NB4 (cell line): ENCODE measurements at regions not wholly inside any gene's neighbourhood (a gene's known extent, or its start where the extent isn't known, plus 50 kb on each side); places are given as distances from the start of the nearest gene placed in this dataset.

Experiments used
- DNase-seq: peaks from one replicate; pipeline ENCODE4 v3.0.0; 2010; ENCODE audit warnings: low read depth
- H3K4me3 ChIP-seq: one replicate; pipeline ENCODE4 v1.5.1; 2011; ENCODE audit warnings: mild to moderate bottlenecking, low read depth, low read length, moderate library complexity
- MYC ChIP-seq: IDR thresholded peaks from 2 replicates; pipeline ENCODE4 v1.6.1; 2011; ENCODE audit warnings: low read depth, low read length
- POLR2A ChIP-seq: IDR thresholded peaks from 2 replicates; pipeline ENCODE4 v1.6.1; 2011; ENCODE audit warnings: mild to moderate bottlenecking; ENCODE audit not compliant: insufficient read length; ENCODE audit errors: extremely low read depth
- TF ChIP-seq, protein P1 (sequence below): IDR thresholded peaks from 2 replicates; pipeline ENCODE4 v1.6.1; 2011; ENCODE audit warnings: low read depth, low read length
- TF ChIP-seq, protein P2 (sequence below): IDR thresholded peaks from one replicate; pipeline ENCODE4 v1.5.1; 2012; ENCODE audit warnings: low read depth, low read length

DNA sequence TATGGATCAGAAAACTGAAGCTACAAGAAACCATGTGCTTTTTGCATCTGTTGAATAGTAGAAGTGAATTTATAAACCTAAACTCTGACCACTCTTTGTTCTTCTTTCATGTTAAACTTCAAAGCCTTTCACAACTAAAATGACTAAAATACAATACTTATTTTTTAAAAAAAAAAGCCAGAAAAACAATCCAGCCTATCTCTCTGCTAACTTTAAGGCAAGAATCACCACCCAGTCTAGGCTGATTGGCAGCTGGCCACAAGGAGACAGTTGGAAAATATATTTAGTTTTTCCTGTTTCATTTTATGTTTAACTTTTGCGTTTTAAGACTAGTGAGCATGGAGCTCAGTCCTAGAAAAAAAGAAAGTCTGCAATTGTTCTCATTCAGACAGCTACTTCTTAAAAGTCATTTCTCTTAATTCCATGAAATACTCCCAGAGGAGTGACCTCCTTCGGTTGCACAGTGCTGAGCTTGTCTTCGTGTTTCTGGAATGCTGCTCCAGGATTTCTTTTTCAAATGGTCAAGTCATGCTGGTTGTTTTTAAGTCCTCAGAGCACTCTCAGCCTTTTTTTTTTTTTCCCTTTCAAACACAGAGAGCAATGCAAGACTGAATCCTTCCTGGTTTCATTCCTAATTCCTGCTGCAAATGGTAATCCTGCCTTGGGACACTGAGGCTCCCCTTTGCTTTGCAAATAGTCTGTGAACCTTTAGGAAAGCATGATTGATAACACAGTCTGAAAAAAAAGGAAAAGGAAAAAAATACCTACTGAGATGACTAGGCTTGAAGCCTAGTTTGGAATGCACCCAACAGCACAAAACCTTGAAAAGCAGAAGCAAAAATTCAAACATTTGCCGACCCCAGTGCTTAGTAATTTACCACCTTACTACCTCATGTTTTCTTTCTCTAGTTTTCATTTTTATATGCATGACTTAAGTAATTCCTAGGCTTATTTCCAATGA is 233.3 kb upstream of the DAAM1 start:
- no peak for DNase-seq
- H3K4me3 ChIP-seq: no peak overlapping the region
- TF ChIP-seq POLR2A: no peak
- TF ChIP-seq MYC: no peak
- TF ChIP-seq, protein P1, sequence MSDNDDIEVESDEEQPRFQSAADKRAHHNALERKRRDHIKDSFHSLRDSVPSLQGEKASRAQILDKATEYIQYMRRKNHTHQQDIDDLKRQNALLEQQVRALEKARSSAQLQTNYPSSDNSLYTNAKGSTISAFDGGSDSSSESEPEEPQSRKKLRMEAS: no peak

DNA sequence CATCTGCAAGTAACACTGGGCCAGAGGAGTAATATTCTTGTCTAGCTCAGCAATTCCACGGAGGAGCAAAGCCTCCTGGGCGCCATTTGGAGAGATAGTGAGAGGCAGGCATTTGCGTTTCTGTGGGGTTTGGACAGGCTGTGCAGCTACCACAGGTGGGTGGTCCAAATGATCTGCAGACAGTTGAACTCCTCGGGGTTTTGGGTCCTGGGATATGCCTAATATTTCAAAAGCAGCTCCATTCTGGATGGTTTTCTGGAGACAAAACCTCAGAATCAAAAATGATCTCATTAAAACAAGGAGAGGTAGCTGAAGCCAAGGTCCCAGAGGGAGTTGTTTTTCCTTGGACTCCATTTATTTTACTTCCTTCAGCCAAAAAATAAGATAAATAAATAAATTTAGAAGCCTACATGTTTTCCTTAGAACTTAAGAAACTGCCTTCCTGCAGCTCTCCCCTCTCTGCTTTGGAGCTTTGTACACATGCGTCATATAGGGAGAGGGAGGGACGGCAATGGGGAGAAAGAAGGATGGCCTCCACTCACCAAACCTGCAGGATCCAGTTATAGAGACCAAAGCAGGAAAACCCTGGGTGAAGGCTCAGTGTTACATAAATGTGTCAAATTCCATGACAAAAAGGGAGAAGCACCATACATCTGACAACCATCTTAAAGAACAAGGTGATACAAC is 227.3 kb upstream of the DAAM1 start:
- TF ChIP-seq, protein P2, sequence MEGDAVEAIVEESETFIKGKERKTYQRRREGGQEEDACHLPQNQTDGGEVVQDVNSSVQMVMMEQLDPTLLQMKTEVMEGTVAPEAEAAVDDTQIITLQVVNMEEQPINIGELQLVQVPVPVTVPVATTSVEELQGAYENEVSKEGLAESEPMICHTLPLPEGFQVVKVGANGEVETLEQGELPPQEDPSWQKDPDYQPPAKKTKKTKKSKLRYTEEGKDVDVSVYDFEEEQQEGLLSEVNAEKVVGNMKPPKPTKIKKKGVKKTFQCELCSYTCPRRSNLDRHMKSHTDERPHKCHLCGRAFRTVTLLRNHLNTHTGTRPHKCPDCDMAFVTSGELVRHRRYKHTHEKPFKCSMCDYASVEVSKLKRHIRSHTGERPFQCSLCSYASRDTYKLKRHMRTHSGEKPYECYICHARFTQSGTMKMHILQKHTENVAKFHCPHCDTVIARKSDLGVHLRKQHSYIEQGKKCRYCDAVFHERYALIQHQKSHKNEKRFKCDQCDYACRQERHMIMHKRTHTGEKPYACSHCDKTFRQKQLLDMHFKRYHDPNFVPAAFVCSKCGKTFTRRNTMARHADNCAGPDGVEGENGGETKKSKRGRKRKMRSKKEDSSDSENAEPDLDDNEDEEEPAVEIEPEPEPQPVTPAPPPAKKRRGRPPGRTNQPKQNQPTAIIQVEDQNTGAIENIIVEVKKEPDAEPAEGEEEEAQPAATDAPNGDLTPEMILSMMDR: no peak
- TF ChIP-seq, protein P1: no peak
- TF ChIP-seq MYC (no peak), POLR2A (no peak)
- H3K4me3 ChIP-seq: no peak overlapping the region

DNA sequence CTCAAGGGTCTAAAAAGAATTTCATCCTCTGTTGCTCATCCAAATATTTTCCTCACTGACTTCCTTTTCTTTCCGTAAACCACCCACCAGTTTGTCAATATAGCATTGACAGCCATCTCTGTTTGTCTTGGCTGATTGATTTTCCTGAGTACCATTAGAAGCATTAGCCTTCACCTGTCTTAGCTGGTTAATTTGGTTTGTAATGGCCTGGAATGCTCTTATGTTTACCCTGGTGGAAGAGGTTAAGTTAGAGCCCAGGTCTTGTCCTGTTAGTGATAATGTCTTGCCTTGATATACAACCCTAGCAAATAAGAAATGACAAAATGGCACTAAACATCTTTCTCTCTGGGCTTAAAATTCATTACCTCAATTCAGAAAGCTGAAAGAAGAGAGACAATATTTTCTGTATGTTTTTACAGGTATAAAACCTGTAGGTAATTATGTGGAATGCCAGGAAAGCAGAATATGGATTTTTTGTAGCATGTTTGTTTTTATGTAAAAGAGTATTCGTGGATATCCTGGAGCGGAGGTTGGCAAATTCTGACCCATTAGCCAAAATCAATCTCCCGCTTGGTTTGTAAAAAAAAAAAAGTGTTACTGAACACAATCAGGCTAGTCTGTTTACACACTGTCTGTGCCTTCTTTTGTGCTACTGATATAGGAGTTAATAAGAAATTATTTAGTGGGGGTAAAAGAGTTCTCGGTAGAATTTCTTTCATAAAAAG is 224.4 kb upstream of the DAAM1 start:
- no peak for DNase-seq
- no peak overlapping the region for H3K4me3 ChIP-seq
- TF ChIP-seq MYC (no peak), POLR2A (no peak)
- TF ChIP-seq, protein P1: no peak
- TF ChIP-seq, protein P2: no peak

More for the DNA sequence above, 227.3 kb upstream of the DAAM1 start:
- DNase-seq: no peak

DNA sequence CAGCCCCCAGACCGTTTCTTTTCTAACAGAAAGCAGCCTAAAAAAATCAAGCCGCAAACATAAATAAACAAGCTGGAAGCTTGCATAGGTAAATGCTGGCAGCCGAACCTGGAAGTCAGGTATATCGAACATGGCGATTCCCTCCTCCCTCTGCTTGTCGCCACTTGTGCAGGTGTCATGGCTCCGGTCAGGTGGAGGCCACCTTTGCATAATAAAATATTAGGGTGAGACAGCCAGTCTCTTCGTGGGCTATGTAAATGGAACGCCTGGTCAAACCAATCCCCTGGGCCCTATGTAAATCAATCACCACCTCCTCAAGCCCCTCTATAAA is 223.9 kb upstream of the DAAM1 start:
- H3K4me3 ChIP-seq: no peak overlapping the region
- no peak for TF ChIP-seq MYC
- TF ChIP-seq POLR2A: no peak
- TF ChIP-seq, protein P2: no peak
- TF ChIP-seq, protein P1: no peak
- DNase-seq: no peak

DNA sequence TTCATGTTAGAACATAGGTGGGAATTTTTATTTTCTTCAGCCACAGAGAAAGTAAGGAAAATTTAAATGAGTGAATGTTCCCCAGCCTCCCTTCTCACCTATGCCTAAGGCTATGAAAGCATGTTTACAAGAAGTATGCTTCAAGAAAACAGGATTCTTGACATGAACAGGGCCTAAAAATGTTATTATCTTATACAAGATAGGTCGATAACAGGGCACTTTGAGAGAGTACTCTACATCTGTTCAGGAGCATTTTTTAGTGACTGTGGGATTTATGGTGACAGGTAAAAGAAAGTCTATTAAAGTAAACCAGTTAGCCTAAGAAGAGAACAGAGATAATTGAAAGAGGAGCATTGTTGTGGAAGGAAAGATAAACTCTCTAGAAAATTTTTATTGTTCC is 222.9 kb upstream of the DAAM1 start:
- no peak for DNase-seq
- no peak for TF ChIP-seq MYC
- no peak for TF ChIP-seq POLR2A
- TF ChIP-seq, protein P1: no peak
- TF ChIP-seq, protein P2: no peak
- no peak overlapping the region for H3K4me3 ChIP-seq

DNA sequence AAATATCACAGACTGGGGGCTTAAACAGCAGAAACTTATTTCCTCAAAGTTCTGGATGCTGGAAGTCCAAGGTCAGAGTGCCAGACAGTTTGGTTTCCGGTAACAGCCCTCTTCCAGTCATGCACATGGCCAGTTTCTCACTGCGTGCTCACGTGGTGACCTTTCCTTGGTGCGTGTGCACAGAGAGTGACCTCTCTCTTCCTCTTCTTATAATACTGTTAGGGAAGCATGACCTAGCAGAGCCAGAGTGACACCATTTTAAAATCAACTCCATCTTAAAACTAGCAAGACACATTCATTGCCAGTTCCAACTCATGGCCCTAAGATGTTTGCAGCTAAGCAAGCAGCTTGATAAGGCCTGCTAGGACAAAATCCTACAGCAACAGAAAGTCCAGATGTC is 221.5 kb upstream of the DAAM1 start:
- TF ChIP-seq, protein P1: no peak
- TF ChIP-seq, protein P2: no peak
- no peak for TF ChIP-seq MYC
- TF ChIP-seq POLR2A: no peak

More for the DNA sequence above, 221.5 kb upstream of the DAAM1 start:
- DNase-seq: no peak
- H3K4me3 ChIP-seq: no peak overlapping the region
